ENCODE measurements at regions not wholly inside any gene's neighbourhood (a gene's known extent, or its start where the extent isn't known, plus 50 kb on each side); places are given as distances from the start of the nearest gene placed in this dataset.

DNA sequence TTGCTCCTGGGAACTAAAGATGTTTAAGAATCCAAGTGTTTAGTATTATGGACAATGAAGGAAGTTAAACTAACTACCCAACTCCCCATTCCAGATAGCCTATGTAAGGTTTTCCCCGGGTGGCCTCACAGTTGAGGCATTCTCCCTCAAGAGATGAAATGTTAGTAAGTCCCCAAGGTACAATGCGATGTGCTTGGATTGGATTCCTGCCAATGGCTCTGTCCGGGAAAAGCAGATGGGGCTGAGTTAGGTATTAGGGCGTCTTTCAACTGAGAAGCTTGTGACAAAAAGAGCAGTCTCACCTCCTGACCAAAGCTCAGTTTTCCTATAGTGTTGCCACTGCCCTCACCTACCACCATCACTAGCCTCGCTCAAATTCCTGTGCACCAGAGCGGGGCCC lies 64.8 kb upstream of the E2F7 start:
- H3K4me3 Mint-ChIP-seq, result no peak overlapping the region
- H3K4me3 ChIP-seq (ENCODE audit: low read length), result no peak overlapping the region

DNA sequence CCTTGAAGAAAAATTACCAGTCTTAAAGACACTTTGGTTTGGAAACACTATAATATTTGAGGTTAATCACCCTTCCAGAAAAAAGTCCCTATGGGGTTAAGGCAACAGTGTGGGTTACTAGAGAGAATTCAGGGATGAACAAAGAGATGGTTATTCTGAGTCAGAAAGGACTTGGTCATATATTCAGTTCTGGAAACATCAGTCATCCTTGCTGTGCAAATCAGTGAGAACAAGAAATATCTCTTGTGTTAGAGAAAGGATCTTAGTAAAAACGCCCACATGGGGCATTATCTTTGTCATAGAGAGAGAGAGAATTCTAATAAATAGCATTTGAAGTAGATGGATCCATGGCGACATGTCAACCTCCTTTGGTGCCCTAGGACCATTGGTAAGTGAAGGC lies 59.4 kb upstream of the E2F7 start:
- DNase-seq, result no peak
- Mint-ChIP-seq H3K4me1 (peaks cover 7% of the 10 kb centered on the region), H3K4me3 (no peak overlapping the region), H3K9me3 (no peaks in the 10 kb centered on the region), H3K27me3 (ENCODE audit: insufficient read depth) (no peaks in the 10 kb centered on the region), H3K27ac (no peak overlapping the region), H3K36me3 (ENCODE audit: low read depth) (no peaks in the 10 kb centered on the region)
- TF ChIP-seq, protein P1, sequence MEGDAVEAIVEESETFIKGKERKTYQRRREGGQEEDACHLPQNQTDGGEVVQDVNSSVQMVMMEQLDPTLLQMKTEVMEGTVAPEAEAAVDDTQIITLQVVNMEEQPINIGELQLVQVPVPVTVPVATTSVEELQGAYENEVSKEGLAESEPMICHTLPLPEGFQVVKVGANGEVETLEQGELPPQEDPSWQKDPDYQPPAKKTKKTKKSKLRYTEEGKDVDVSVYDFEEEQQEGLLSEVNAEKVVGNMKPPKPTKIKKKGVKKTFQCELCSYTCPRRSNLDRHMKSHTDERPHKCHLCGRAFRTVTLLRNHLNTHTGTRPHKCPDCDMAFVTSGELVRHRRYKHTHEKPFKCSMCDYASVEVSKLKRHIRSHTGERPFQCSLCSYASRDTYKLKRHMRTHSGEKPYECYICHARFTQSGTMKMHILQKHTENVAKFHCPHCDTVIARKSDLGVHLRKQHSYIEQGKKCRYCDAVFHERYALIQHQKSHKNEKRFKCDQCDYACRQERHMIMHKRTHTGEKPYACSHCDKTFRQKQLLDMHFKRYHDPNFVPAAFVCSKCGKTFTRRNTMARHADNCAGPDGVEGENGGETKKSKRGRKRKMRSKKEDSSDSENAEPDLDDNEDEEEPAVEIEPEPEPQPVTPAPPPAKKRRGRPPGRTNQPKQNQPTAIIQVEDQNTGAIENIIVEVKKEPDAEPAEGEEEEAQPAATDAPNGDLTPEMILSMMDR (conservative IDR thresholded peaks at IDR 0.05), result no peak
- Histone ChIP-seq H3K4me3 (ENCODE audit: low read length) (no peak overlapping the region), H3K9ac (ENCODE audit: extremely low read depth, low read length, poor library complexity, severe bottlenecking) (no peak overlapping the region), H3K9me3 (ENCODE audit: control insufficient read depth, low read length) (no peaks in the 10 kb centered on the region), H3K36me3 (ENCODE audit: control insufficient read depth, insufficient read depth, low read length) (no peaks in the 10 kb centered on the region), H3K4me1 (ENCODE audit: control insufficient read depth, insufficient read depth, low read length) (peaks cover 2% of the 10 kb centered on the region), H3K27me3 (ENCODE audit: control insufficient read depth, insufficient read depth, low read length, poor library complexity, severe bottlenecking) (no peaks in the 10 kb centered on the region), H3K27ac (ENCODE audit: low read depth, low read length) (no peak overlapping the region)
- WGBS, 2 experiments (ENCODE audit: insufficient coverage in 1 of 2, insufficient read length in 1 of 2), result 88 to 93% methylated on average over 1 to 2 of the region's 2 CpGs

More for the DNA sequence above, 64.8 kb upstream of the E2F7 start:
- H3K27me3 Mint-ChIP-seq (ENCODE audit: insufficient read depth), result peaks cover 6% of the 10 kb centered on the region
- WGBS, 2 experiments (ENCODE audit: insufficient coverage in 1 of 2, insufficient read length in 1 of 2), result 91 to 100% methylated on average over 2 to 6 of the region's 6 CpGs
- DNase-seq, result no peak
- Histone ChIP-seq H3K9me3 (ENCODE audit: control insufficient read depth, low read length) (no peaks in the 10 kb centered on the region), H3K27me3 (ENCODE audit: control insufficient read depth, insufficient read depth, low read length, poor library complexity, severe bottlenecking) (peaks cover 17% of the 10 kb centered on the region), H3K9ac (ENCODE audit: extremely low read depth, low read length, poor library complexity, severe bottlenecking) (no peak overlapping the region), H3K4me1 (ENCODE audit: control insufficient read depth, insufficient read depth, low read length) (peaks cover 6% of the 10 kb centered on the region), H3K36me3 (ENCODE audit: control insufficient read depth, insufficient read depth, low read length) (no peaks in the 10 kb centered on the region), H3K27ac (ENCODE audit: low read depth, low read length) (no peak overlapping the region)
- no peaks in the 10 kb centered on the region for H3K36me3 Mint-ChIP-seq (ENCODE audit: low read depth)
- TF ChIP-seq, protein P1 (conservative IDR thresholded peaks at IDR 0.05), result no peak
- no peaks in the 10 kb centered on the region for H3K9me3 Mint-ChIP-seq
- H3K4me1 Mint-ChIP-seq, result peaks cover 15% of the 10 kb centered on the region
- no peak overlapping the region for H3K27ac Mint-ChIP-seq

- no peaks in the 10 kb centered on the region for H3K9me3 Mint-ChIP-seq
Observed at GRCh38 chr12:77122661-77123060, 57.3 kb upstream of the E2F7 start.

More at GRCh38 chr12:77122661-77123060, 57.3 kb upstream of the E2F7 start:
- H3K27ac ChIP-seq (ENCODE audit: low read depth, low read length), result no peak overlapping the region
- H3K9me3 ChIP-seq (ENCODE audit: control insufficient read depth, low read length), result no peaks in the 10 kb centered on the region
- no peaks in the 10 kb centered on the region for H3K4me1 ChIP-seq (ENCODE audit: control insufficient read depth, insufficient read depth, low read length)
- H3K27me3 ChIP-seq (ENCODE audit: control insufficient read depth, insufficient read depth, low read length, poor library complexity, severe bottlenecking), result no peaks in the 10 kb centered on the region
- H3K9ac ChIP-seq (ENCODE audit: extremely low read depth, low read length, poor library complexity, severe bottlenecking), result no peak overlapping the region
- TF ChIP-seq, protein P1 (conservative IDR thresholded peaks at IDR 0.05), result no peak
- Mint-ChIP-seq H3K4me3 (no peak overlapping the region), H3K27ac (no peak overlapping the region), H3K36me3 (ENCODE audit: low read depth) (no peaks in the 10 kb centered on the region), H3K27me3 (ENCODE audit: insufficient read depth) (no peaks in the 10 kb centered on the region), H3K4me1 (no peaks in the 10 kb centered on the region)
- no peaks in the 10 kb centered on the region for H3K36me3 ChIP-seq (ENCODE audit: control insufficient read depth, insufficient read depth, low read length)
- DNase-seq, result no peak
- no peak overlapping the region for H3K4me3 ChIP-seq (ENCODE audit: low read length)
